HEK293 (cell line): ENCODE measurements at regions not wholly inside any gene's neighbourhood (a gene's known extent, or its start where the extent isn't known, plus 50 kb on each side); places are given as distances from the start of the nearest gene placed in this dataset.

Experiments used
- CTCF ChIA-PET: fragments of 350-600 bp; formaldehyde crosslinking; extraction: SDS; loops from one replicate; lab custom pipeline; 2021; ENCODE audit warnings: antibody characterized with exemption; lab: Yijun Ruan, JAX
- POLR2A ChIA-PET: fragments of 300-600 bp; formaldehyde crosslinking; extraction: SDS; loops from one replicate; lab custom pipeline; 2020; ENCODE audit warnings: antibody characterized with exemption, inconsistent platforms; lab: Yijun Ruan, JAX
- H3K27ac ChIP-seq: fragments of 200-500 bp; sonication (Bioruptor generic); 2 replicates; pipeline ENCODE4 v1.5.1; 2014; ENCODE audit warnings: low read depth, low read length, control low read depth, inconsistent platforms; ENCODE audit errors: extremely low read depth
- H3K36me3 ChIP-seq, 2 experiments: fragments of 200-500 bp in 1 of 2; sonication (Bioruptor generic) in 1 of 2; 1 replicate in 1 of 2; 2 replicates in 1 of 2; pipeline ENCODE4 v1.5.1; 2014 to 2017; ENCODE audit warnings: inconsistent platforms in 2 of 2, low read length in 2 of 2; ENCODE audit not compliant: control insufficient read depth in 2 of 2, insufficient read depth in 1 of 2
- H3K4me1 ChIP-seq: fragments of 200-500 bp; sonication (Bioruptor generic); 2 replicates; pipeline ENCODE4 v1.5.1; 2014; ENCODE audit warnings: mild to moderate bottlenecking, low read length, inconsistent platforms; ENCODE audit not compliant: control insufficient read depth, insufficient read depth
- H3K4me3 ChIP-seq: 2 replicates; pipeline ENCODE4 v1.5.1; 2011; ENCODE audit warnings: low read depth, mild to moderate bottlenecking, control low read depth, low read length, moderate library complexity
- H3K9me3 ChIP-seq: fragments of 200-500 bp; sonication (Bioruptor generic); 2 replicates; pipeline ENCODE4 v1.5.1; 2014; ENCODE audit warnings: low read depth, low read length, inconsistent platforms; ENCODE audit not compliant: control insufficient read depth, insufficient read depth
- HOXD13 ChIP-seq: sonication (generic); formaldehyde crosslinking; IDR thresholded peaks from 2 replicates; pipeline ENCODE4 v1.8.0; 2022; ENCODE audit warnings: missing genetic modification reagents, borderline replicate concordance
- KLF7 ChIP-seq: fragments of 450-650 bp; formaldehyde crosslinking; IDR thresholded peaks from 2 replicates; pipeline ENCODE4 v1.5.1; 2016; ENCODE audit warnings: missing biosample characterization, missing genetic modification characterization, borderline replicate concordance
- MEIS1 ChIP-seq: sonication (generic); formaldehyde crosslinking; IDR thresholded peaks from 2 replicates; pipeline ENCODE4 v1.8.1; 2022; ENCODE audit warnings: missing genetic modification reagents, mild to moderate bottlenecking, borderline replicate concordance
- SCRT1 ChIP-seq: fragments of 450-650 bp; formaldehyde crosslinking; IDR thresholded peaks from 2 replicates; pipeline ENCODE4 v1.5.1; 2016; ENCODE audit warnings: missing biosample characterization, missing genetic modification characterization, borderline replicate concordance
- SETDB1 ChIP-seq: IDR thresholded peaks from one replicate; pipeline ENCODE4 v1.6.1; 2017; ENCODE audit warnings: mild to moderate bottlenecking, low read length, moderate library complexity, mixed read lengths; ENCODE audit not compliant: insufficient read length
- ZFP69B ChIP-seq: fragments of 450-650 bp; formaldehyde crosslinking; IDR thresholded peaks from 2 replicates; pipeline ENCODE4 v1.5.1; 2016; ENCODE audit warnings: missing biosample characterization, missing genetic modification characterization
- ZNF121 ChIP-seq: fragments of 450-650 bp; formaldehyde crosslinking; IDR thresholded peaks from 2 replicates; pipeline ENCODE4 v1.5.1; 2016; ENCODE audit warnings: missing biosample characterization, missing genetic modification characterization
- ZNF174 ChIP-seq: fragments of 450-650 bp; formaldehyde crosslinking; IDR thresholded peaks from 2 replicates; pipeline ENCODE4 v1.5.0; 2017; ENCODE audit warnings: missing biosample characterization, mild to moderate bottlenecking, missing genetic modification characterization
- ZNF184 ChIP-seq: fragments of 450-650 bp; IDR thresholded peaks from 2 replicates; pipeline ENCODE4 v1.5.1; 2018; ENCODE audit warnings: missing biosample characterization, mild to moderate bottlenecking, missing genetic modification characterization
- ZNF2 ChIP-seq: fragments of 450-650 bp; formaldehyde crosslinking; IDR thresholded peaks from 2 replicates; pipeline ENCODE4 v1.5.1; 2016; ENCODE audit warnings: missing biosample characterization, missing genetic modification characterization
- ZNF202 ChIP-seq: fragments of 450-650 bp; formaldehyde crosslinking; IDR thresholded peaks from 2 replicates; pipeline ENCODE4 v1.5.1; 2016; ENCODE audit warnings: missing biosample characterization, missing genetic modification characterization, borderline replicate concordance
- ZNF302 ChIP-seq: fragments of 450-650 bp; formaldehyde crosslinking; IDR thresholded peaks from 2 replicates; pipeline ENCODE4 v1.5.1; 2016; ENCODE audit warnings: missing biosample characterization, missing genetic modification characterization, low read depth
- ZNF514 ChIP-seq: fragments of 450-650 bp; formaldehyde crosslinking; IDR thresholded peaks from 2 replicates; pipeline ENCODE4 v1.5.1; 2016; ENCODE audit warnings: missing biosample characterization, missing genetic modification characterization
- ZNF530 ChIP-seq: fragments of 450-650 bp; formaldehyde crosslinking; IDR thresholded peaks from 2 replicates; pipeline ENCODE4 v1.5.1; 2016; ENCODE audit warnings: low read depth, missing biosample characterization, missing genetic modification characterization
- ZNF623 ChIP-seq: fragments of 450-650 bp; formaldehyde crosslinking; IDR thresholded peaks from 2 replicates; pipeline ENCODE4 v1.5.1; 2016; ENCODE audit warnings: missing biosample characterization, missing genetic modification characterization
- ZNF629 ChIP-seq: fragments of 450-650 bp; formaldehyde crosslinking; IDR thresholded peaks from 2 replicates; pipeline ENCODE4 v1.5.1; 2017; ENCODE audit warnings: missing biosample characterization, missing genetic modification characterization
- ZNF654 ChIP-seq: fragments of 450-650 bp; formaldehyde crosslinking; IDR thresholded peaks from 2 replicates; pipeline ENCODE4 v1.5.1; 2016; ENCODE audit warnings: low read depth, missing biosample characterization, missing genetic modification characterization
- ZNF670 ChIP-seq: fragments of 450-650 bp; formaldehyde crosslinking; IDR thresholded peaks from 2 replicates; pipeline ENCODE4 v1.5.1; 2016; ENCODE audit warnings: missing biosample characterization, missing genetic modification characterization, low read depth
- ZNF677 ChIP-seq: fragments of 450-650 bp; IDR thresholded peaks from 2 replicates; pipeline ENCODE4 v1.5.0; 2018; ENCODE audit warnings: missing biosample characterization, mild to moderate bottlenecking, missing genetic modification characterization, moderate library complexity
- ZNF776 ChIP-seq: fragments of 450-650 bp; formaldehyde crosslinking; IDR thresholded peaks from 2 replicates; pipeline ENCODE4 v1.5.0; 2017; ENCODE audit warnings: missing biosample characterization, missing genetic modification characterization, borderline replicate concordance
- TF ChIP-seq, protein P1 (sequence below): fragments of 450-650 bp; formaldehyde crosslinking; IDR thresholded peaks from 2 replicates; pipeline ENCODE4 v1.5.1; 2016; ENCODE audit warnings: missing biosample characterization, missing genetic modification characterization
- TF ChIP-seq, protein P2 (sequence below): fragments of 450-650 bp; formaldehyde crosslinking; IDR thresholded peaks from 2 replicates; pipeline ENCODE4 v1.5.1; 2016; ENCODE audit warnings: missing biosample characterization, missing genetic modification characterization
- TF ChIP-seq, protein P3 (sequence below): fragments of 450-650 bp; formaldehyde crosslinking; IDR thresholded peaks from 2 replicates; pipeline ENCODE4 v1.5.1; 2016; ENCODE audit warnings: missing biosample characterization, missing genetic modification characterization
- TF ChIP-seq, protein P4 (sequence below): fragments of 450-650 bp; IDR thresholded peaks from 2 replicates; pipeline ENCODE4 v1.5.1; 2018; ENCODE audit warnings: missing biosample characterization, mild to moderate bottlenecking, missing genetic modification characterization

DNA sequence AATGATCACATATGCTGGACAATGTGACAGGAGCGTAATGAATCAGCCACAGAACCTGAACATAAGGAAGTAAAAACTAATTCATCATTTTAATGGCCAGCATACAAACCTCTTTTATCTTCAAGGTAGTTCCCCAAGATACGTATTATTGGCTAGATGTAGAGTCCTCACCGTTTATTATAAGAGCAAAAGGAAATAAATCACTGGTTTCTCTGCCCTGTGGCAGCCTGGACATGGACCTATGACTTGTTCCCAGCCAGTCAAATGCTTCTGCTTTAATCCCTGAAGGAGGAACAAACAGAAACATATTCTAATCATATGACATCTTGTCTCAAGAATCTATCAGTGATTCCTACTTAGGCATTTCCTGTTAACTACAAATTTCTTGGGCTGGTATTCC, 86.8 kb upstream of the FAM241A start:
- no peaks in the 10 kb centered on the region for H3K36me3 ChIP-seq
- H3K9me3 ChIP-seq = no peaks in the 10 kb centered on the region
- H3K27ac ChIP-seq = no peak overlapping the region
- CTCF ChIA-PET = interaction anchor here (1.2 kb wide), 1 partner anchor 174 kb away, joined by 3 read pairs; no protein-coding TSS in a partner anchor
- TF ChIP-seq ZNF202 (tag by site-specific recombination) (no peak), MEIS1 (CRISPR knock-in tag) (no peak), ZFP69B (tag by site-specific recombination) (no peak), ZNF623 (no peak), ZNF514 (tag by site-specific recombination) (no peak), ZNF654 (tag by site-specific recombination) (no peak), ZNF121 (tag by site-specific recombination) (no peak), ZNF530 (tag by site-specific recombination) (no peak), SCRT1 (tag by site-specific recombination) (no peak), ZNF184 (tag by site-specific recombination) (no peak), ZNF776 (no peak), ZNF677 (no peak)
- TF ChIP-seq, protein P1, sequence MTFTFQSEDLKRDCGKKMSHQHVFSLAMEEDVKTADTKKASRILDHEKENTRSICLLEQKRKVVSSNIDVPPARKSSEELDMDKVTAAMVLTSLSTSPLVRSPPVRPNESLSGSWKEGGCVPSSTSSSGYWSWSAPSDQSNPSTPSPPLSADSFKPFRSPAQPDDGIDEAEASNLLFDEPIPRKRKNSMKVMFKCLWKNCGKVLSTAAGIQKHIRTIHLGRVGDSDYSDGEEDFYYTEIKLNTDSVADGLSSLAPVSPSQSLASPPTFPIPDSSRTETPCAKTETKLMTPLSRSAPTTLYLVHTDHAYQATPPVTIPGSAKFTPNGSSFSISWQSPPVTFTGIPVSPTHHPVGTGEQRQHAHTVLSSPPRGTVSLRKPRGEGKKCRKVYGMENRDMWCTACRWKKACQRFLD (tag by site-specific recombination) = no peak
- H3K4me1 ChIP-seq = no peaks in the 10 kb centered on the region
- H3K4me3 ChIP-seq = no peak overlapping the region
- POLR2A ChIA-PET = no interaction called here

DNA sequence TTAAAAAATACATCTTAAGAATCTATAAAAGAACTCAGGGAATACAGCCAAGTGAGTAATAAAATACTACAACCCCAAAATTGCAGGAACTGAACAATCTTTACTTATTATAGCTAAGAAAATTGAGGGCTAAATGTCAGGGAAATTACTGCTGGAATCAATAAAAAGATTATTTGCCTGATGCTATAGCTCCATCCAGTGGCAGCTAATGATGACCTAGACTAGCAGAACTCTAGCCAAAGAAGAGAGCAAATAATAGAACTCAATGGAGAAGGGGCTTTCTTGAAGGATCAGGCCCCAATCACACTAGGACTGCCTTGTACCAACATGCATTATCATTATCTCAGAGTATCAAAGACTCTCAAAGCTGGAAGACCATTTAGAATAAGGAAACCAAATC, 85.0 kb upstream of the FAM241A start:
- TF ChIP-seq ZNF654 (tag by site-specific recombination) (peak; percentile 71), KLF7 (no peak), ZNF670 (no peak), ZNF629 (tag by site-specific recombination) (no peak), ZNF302 (tag by site-specific recombination) (no peak)
- ChIA-PET CTCF (interaction anchor here (0.6 to 1.6 kb wide), 7 partner anchors 29 to 1064 kb away, joined by 3 to 11 read pairs (median 4); no protein-coding TSS in a partner anchor), POLR2A (no interaction called here)

DNA sequence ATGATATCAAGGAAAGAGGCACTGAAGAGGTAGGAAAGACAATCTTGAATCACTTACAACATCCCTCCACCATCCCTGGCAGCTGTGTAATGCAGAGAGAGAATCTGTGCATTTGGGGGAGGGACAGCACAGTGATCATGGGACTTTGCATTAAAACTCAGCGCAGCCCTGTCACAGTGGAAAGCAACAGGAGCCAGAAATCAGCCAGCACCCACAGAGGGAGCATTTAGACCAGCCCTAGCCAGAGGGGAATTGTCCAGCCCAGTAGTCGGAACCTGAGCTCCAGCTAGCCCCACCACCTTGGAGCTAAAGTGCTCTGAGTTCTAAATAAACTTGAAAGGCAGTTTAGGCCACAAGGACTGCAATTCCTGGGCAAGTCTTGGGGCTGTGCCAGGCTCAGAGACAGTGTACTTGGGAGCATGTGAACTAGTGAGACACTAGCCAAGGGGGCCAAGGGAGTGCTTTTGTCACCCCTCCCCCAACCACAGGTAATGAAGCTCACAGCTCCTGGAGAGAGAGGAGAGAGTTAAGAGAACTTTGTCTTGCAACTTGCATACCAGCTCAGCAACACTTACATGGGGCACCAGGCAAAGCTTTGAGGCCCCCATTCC, 83.9 kb upstream of the FAM241A start:
- Histone ChIP-seq H3K4me1 (no peaks in the 10 kb centered on the region), H3K27ac (no peak overlapping the region), H3K9me3 (no peaks in the 10 kb centered on the region), H3K4me3 (no peak overlapping the region), H3K36me3 (no peaks in the 10 kb centered on the region)
- CTCF ChIA-PET = interaction anchor here (1.6 kb wide), 1 partner anchor 206 kb away, joined by 11 read pairs; no protein-coding TSS in a partner anchor
- POLR2A ChIA-PET = no interaction called here
- TF ChIP-seq ZNF174 (tag by site-specific recombination) = no peak
- TF ChIP-seq, protein P2, sequence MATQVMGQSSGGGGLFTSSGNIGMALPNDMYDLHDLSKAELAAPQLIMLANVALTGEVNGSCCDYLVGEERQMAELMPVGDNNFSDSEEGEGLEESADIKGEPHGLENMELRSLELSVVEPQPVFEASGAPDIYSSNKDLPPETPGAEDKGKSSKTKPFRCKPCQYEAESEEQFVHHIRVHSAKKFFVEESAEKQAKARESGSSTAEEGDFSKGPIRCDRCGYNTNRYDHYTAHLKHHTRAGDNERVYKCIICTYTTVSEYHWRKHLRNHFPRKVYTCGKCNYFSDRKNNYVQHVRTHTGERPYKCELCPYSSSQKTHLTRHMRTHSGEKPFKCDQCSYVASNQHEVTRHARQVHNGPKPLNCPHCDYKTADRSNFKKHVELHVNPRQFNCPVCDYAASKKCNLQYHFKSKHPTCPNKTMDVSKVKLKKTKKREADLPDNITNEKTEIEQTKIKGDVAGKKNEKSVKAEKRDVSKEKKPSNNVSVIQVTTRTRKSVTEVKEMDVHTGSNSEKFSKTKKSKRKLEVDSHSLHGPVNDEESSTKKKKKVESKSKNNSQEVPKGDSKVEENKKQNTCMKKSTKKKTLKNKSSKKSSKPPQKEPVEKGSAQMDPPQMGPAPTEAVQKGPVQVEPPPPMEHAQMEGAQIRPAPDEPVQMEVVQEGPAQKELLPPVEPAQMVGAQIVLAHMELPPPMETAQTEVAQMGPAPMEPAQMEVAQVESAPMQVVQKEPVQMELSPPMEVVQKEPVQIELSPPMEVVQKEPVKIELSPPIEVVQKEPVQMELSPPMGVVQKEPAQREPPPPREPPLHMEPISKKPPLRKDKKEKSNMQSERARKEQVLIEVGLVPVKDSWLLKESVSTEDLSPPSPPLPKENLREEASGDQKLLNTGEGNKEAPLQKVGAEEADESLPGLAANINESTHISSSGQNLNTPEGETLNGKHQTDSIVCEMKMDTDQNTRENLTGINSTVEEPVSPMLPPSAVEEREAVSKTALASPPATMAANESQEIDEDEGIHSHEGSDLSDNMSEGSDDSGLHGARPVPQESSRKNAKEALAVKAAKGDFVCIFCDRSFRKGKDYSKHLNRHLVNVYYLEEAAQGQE (tag by site-specific recombination) = no peak
- TF ChIP-seq ZNF514 (tag by site-specific recombination) = no peak
- TF ChIP-seq HOXD13 (CRISPR knock-in tag) = no peak
- TF ChIP-seq SETDB1 = no peak
- TF ChIP-seq ZNF654 (tag by site-specific recombination) = no peak
- TF ChIP-seq ZNF2 (tag by site-specific recombination) = no peak
- TF ChIP-seq, protein P3, sequence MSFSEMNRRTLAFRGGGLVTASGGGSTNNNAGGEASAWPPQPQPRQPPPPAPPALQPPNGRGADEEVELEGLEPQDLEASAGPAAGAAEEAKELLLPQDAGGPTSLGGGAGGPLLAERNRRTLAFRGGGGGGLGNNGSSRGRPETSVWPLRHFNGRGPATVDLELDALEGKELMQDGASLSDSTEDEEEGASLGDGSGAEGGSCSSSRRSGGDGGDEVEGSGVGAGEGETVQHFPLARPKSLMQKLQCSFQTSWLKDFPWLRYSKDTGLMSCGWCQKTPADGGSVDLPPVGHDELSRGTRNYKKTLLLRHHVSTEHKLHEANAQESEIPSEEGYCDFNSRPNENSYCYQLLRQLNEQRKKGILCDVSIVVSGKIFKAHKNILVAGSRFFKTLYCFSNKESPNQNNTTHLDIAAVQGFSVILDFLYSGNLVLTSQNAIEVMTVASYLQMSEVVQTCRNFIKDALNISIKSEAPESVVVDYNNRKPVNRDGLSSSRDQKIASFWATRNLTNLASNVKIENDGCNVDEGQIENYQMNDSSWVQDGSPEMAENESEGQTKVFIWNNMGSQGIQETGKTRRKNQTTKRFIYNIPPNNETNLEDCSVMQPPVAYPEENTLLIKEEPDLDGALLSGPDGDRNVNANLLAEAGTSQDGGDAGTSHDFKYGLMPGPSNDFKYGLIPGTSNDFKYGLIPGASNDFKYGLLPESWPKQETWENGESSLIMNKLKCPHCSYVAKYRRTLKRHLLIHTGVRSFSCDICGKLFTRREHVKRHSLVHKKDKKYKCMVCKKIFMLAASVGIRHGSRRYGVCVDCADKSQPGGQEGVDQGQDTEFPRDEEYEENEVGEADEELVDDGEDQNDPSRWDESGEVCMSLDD = no peak
- TF ChIP-seq, protein P4, sequence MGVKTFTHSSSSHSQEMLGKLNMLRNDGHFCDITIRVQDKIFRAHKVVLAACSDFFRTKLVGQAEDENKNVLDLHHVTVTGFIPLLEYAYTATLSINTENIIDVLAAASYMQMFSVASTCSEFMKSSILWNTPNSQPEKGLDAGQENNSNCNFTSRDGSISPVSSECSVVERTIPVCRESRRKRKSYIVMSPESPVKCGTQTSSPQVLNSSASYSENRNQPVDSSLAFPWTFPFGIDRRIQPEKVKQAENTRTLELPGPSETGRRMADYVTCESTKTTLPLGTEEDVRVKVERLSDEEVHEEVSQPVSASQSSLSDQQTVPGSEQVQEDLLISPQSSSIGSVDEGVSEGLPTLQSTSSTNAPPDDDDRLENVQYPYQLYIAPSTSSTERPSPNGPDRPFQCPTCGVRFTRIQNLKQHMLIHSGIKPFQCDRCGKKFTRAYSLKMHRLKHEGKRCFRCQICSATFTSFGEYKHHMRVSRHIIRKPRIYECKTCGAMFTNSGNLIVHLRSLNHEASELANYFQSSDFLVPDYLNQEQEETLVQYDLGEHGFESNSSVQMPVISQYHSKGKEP (tag by site-specific recombination) = no peak

More for the DNA sequence above, 85.0 kb upstream of the FAM241A start:
- no peaks in the 10 kb centered on the region for H3K36me3 ChIP-seq
- H3K9me3 ChIP-seq = no peaks in the 10 kb centered on the region
- H3K4me3 ChIP-seq = no peak overlapping the region
- no peak overlapping the region for H3K27ac ChIP-seq
- H3K4me1 ChIP-seq = no peaks in the 10 kb centered on the region
